ENCODE measurements at regions not wholly inside any gene's neighbourhood (a gene's known extent, or its start where the extent isn't known, plus 50 kb on each side); places are given as distances from the start of the nearest gene placed in this dataset.

- no peak overlapping the region for H3K4me2 ChIP-seq
- H3K27me3 ChIP-seq, result no peaks in the 10 kb centered on the region
- H3K36me3 ChIP-seq (replicated peaks; ENCODE audit: insufficient read depth, low read depth), result no peaks in the 10 kb centered on the region
- H4K20me1 ChIP-seq (ENCODE audit: insufficient read depth, poor library complexity, severe bottlenecking), result no peaks in the 10 kb centered on the region
- WGBS (ENCODE audit: low lambda C conversion rate, missing lambda C conversion rate), result 93% methylated on average over 5 of the region's 5 CpGs
- H3K27ac ChIP-seq, result no peak overlapping the region
- TF ChIP-seq CTCF (IDR thresholded peaks at IDR 0.05; ENCODE audit: poor library complexity), result no peak
- no peak for TF ChIP-seq EZH2 (IDR thresholded peaks at IDR 0.05; ENCODE audit: borderline replicate concordance)
- no peak for TF ChIP-seq EZH2phosphoT487 (IDR thresholded peaks at IDR 0.05; ENCODE audit: low read depth, severe bottlenecking, unreplicated experiment)
- no peaks in the 10 kb centered on the region for H3K79me2 ChIP-seq
- no peaks in the 10 kb centered on the region for H3K9me3 ChIP-seq (ENCODE audit: low read depth)
- H2AFZ ChIP-seq, result no peak overlapping the region
- no peaks in the 10 kb centered on the region for H3K4me1 ChIP-seq (ENCODE audit: insufficient read depth)
- no peaks in the 10 kb centered on the region for H3K9me2 ChIP-seq (replicated peaks; ENCODE audit: insufficient read depth)
- no peak for DNase-seq (ENCODE audit: low spot score)
- H3K4me3 ChIP-seq, result no peak overlapping the region
Measured at GRCh38 chr19:30629086-30629485, 256.9 kb downstream of the ZNF536 start.

- DNase-seq (ENCODE audit: low spot score), result no peak
- H3K27me3 ChIP-seq, result no peaks in the 10 kb centered on the region
- no peaks in the 10 kb centered on the region for H3K9me3 ChIP-seq (ENCODE audit: low read depth)
- 89% methylated on average over 19 of the region's 19 CpGs for WGBS (ENCODE audit: low lambda C conversion rate, missing lambda C conversion rate)
- no peaks in the 10 kb centered on the region for H4K20me1 ChIP-seq (ENCODE audit: insufficient read depth, poor library complexity, severe bottlenecking)
- no peak overlapping the region for H3K4me3 ChIP-seq
- no peak overlapping the region for H3K4me2 ChIP-seq
- H3K9me2 ChIP-seq (replicated peaks; ENCODE audit: insufficient read depth), result no peaks in the 10 kb centered on the region
- no peak overlapping the region for H2AFZ ChIP-seq
- no peak for TF ChIP-seq EZH2 (IDR thresholded peaks at IDR 0.05; ENCODE audit: borderline replicate concordance)
- TF ChIP-seq CTCF (IDR thresholded peaks at IDR 0.05; ENCODE audit: poor library complexity), result no peak
- no peak for TF ChIP-seq EZH2phosphoT487 (IDR thresholded peaks at IDR 0.05; ENCODE audit: low read depth, severe bottlenecking, unreplicated experiment)
- H3K79me2 ChIP-seq, result no peaks in the 10 kb centered on the region
- no peaks in the 10 kb centered on the region for H3K36me3 ChIP-seq (replicated peaks; ENCODE audit: insufficient read depth, low read depth)
- H3K27ac ChIP-seq, result no peak overlapping the region
- no peaks in the 10 kb centered on the region for H3K4me1 ChIP-seq (ENCODE audit: insufficient read depth)
Measured at GRCh38 chr19:30626626-30626966, 254.4 kb downstream of the ZNF536 start.

GRCh38 chr19:30625947-30626625 is 253.9 kb downstream of the ZNF536 start:
- Histone ChIP-seq H3K4me3 (no peak overlapping the region), H3K27ac (no peak overlapping the region), H3K9me3 (ENCODE audit: low read depth) (no peaks in the 10 kb centered on the region), H2AFZ (no peak overlapping the region), H3K9me2 (replicated peaks; ENCODE audit: insufficient read depth) (no peaks in the 10 kb centered on the region), H3K79me2 (no peaks in the 10 kb centered on the region), H3K36me3 (replicated peaks; ENCODE audit: insufficient read depth, low read depth) (no peaks in the 10 kb centered on the region), H3K4me2 (no peak overlapping the region), H3K4me1 (ENCODE audit: insufficient read depth) (no peaks in the 10 kb centered on the region), H3K27me3 (no peaks in the 10 kb centered on the region), H4K20me1 (ENCODE audit: insufficient read depth, poor library complexity, severe bottlenecking) (no peaks in the 10 kb centered on the region)
- DNase-seq (ENCODE audit: low spot score), result no peak
- 91% methylated on average over 15 of the region's 15 CpGs for WGBS (ENCODE audit: low lambda C conversion rate, missing lambda C conversion rate)
- no peak for TF ChIP-seq EZH2 (IDR thresholded peaks at IDR 0.05; ENCODE audit: borderline replicate concordance)
- TF ChIP-seq CTCF (IDR thresholded peaks at IDR 0.05; ENCODE audit: poor library complexity), result no peak
- TF ChIP-seq EZH2phosphoT487 (IDR thresholded peaks at IDR 0.05; ENCODE audit: low read depth, severe bottlenecking, unreplicated experiment), result no peak

All from hepatocyte (in vitro differentiated cells).